ENCODE measurements at regions not wholly inside any gene's neighbourhood (a gene's known extent, or its start where the extent isn't known, plus 50 kb on each side); places are given as distances from the start of the nearest gene placed in this dataset.
A peak's percentile ranks its signal among the peaks of the same experiment; 100 is the strongest.

DNA sequence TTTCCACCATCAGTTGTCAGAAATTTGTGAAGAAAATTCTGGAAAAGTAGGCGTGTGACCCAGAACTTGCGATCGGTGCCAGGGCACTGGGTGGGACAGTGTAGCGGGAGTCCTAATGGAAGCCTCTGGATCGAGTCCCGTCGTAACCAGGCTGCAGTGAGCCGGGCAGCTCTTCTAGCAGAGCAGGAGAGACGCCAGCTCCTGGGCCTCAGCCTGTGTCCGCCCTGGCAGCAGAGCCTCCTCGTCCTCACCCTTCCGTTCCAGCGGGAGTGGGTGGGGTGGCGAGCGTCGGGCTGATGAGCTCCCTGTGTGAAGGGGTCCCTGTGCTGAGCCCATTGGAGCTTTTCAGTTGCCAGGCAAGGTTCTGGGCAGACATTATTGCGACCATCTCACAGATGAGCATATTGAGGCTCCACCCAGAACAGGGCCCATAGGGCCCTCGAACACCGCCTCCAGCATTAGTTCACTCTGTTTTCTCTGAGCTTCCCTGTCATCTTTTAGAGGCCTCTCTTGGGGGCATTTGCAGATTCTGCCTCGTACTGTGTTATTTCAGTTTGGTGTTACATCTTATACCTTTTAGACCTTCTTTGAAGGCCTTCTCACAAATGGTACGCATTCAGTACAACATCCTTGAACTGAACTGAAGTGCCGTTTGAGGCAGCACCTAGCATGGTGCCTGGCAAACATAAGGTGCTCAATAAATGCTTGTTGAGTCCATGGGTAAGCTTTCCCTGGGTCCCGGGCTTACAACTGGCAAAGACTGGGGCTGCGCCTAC, 207.1 kb upstream of the CIBAR2 start:
- H3K27ac ChIP-seq (ENCODE audit: low read depth, low read length): no peak overlapping the region
- 96% methylated on average over 20 of the region's 24 CpGs for WGBS (ENCODE audit: insufficient coverage)
- peaks cover 2% of the 10 kb centered on the region for H3K9me3 ChIP-seq (ENCODE audit: control insufficient read depth, insufficient read depth, low read length)
- H3K4me3 ChIP-seq (ENCODE audit: low read depth, low read length): no peak overlapping the region
- H3K4me1 ChIP-seq (ENCODE audit: control insufficient read depth, insufficient read depth, low read length): peaks cover 74% of the 10 kb centered on the region
- H3K36me3 ChIP-seq (ENCODE audit: control insufficient read depth, insufficient read depth, low read length): no peaks in the 10 kb centered on the region
- DNase-seq (ENCODE audit: low read depth in 4 of 6, low spot score in 6 of 6): no peak
- H3K27me3 ChIP-seq (ENCODE audit: control insufficient read depth, insufficient read depth, low read length): no peaks in the 10 kb centered on the region

DNA sequence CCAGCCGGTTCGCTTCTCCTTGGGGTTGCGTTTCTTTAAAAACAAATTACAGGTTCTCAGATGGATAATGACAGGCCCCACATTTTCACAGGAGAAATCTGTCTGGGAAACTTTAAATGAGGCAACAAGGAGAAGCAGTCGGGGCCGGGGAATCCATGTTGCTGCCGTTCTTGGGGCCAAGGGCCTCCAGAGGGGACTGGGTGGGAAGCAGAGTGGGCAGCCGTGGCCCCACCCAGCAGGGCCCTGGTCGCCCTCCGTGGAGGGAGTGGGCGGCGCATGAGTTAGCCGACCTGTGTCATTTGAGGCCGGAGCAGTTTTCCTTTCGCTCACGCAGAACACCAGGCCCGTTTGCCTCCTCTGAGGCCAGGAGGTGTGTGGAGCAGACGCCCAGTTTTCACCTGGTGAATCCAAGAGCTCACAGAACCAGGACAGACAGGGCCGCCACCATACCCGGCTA, 207.7 kb upstream of the CIBAR2 start:
- Histone ChIP-seq H3K27ac (ENCODE audit: low read depth, low read length) (no peak overlapping the region), H3K4me1 (ENCODE audit: control insufficient read depth, insufficient read depth, low read length) (peaks cover 69% of the 10 kb centered on the region), H3K9me3 (ENCODE audit: control insufficient read depth, insufficient read depth, low read length) (peaks cover 2% of the 10 kb centered on the region), H3K36me3 (ENCODE audit: control insufficient read depth, insufficient read depth, low read length) (no peaks in the 10 kb centered on the region), H3K4me3 (ENCODE audit: low read depth, low read length) (no peak overlapping the region), H3K27me3 (ENCODE audit: control insufficient read depth, insufficient read depth, low read length) (no peaks in the 10 kb centered on the region)
- 75% methylated on average over 15 of the region's 19 CpGs for WGBS (ENCODE audit: insufficient coverage)
- no peak for DNase-seq (ENCODE audit: low read depth in 4 of 6, low spot score in 6 of 6)

DNA sequence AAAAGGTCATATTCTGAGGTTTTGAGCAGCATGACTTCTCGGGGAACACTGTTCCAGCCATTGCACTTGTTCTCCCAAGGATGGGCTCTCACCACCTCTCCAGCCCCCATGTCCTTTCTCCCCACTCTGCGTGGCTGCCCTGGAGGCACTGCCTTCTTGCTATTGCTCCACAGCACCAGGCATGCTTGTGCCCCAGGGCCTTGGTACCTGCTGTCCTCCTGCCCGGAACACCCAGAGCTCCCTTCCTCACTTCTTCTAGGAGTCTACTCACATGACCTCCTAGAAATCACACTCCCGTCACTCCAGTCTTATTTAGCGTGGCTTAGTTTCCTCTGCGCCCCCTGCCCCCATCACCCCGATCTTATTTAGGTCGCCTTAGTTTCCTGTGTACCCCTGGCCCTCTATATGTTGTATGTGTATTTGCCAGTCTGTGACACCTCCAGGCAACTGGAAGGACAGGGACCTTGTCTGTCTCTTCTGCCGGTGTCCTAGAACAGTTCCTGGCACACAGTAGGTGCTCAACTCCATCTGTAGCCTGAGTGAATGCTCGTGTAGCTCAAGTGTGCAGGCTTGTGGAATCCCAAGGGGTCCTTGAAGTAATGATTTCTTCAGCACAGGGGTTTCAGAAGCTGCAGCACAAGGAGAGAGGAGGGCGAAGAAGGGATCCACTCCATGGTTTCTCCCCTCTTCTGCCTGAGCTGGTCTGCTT, 208.6 kb upstream of the CIBAR2 start:
- Histone ChIP-seq H3K36me3 (ENCODE audit: control insufficient read depth, insufficient read depth, low read length) (no peaks in the 10 kb centered on the region), H3K4me3 (ENCODE audit: low read depth, low read length) (no peak overlapping the region), H3K4me1 (ENCODE audit: control insufficient read depth, insufficient read depth, low read length) (peaks cover 66% of the 10 kb centered on the region), H3K27me3 (ENCODE audit: control insufficient read depth, insufficient read depth, low read length) (no peaks in the 10 kb centered on the region), H3K9me3 (ENCODE audit: control insufficient read depth, insufficient read depth, low read length) (peaks cover 2% of the 10 kb centered on the region), H3K27ac (ENCODE audit: low read depth, low read length) (no peak overlapping the region)
- WGBS (ENCODE audit: insufficient coverage): 96% methylated on average over 6 of the region's 11 CpGs
- DNase-seq (ENCODE audit: low read depth in 4 of 6, low spot score in 6 of 6): no peak

DNA sequence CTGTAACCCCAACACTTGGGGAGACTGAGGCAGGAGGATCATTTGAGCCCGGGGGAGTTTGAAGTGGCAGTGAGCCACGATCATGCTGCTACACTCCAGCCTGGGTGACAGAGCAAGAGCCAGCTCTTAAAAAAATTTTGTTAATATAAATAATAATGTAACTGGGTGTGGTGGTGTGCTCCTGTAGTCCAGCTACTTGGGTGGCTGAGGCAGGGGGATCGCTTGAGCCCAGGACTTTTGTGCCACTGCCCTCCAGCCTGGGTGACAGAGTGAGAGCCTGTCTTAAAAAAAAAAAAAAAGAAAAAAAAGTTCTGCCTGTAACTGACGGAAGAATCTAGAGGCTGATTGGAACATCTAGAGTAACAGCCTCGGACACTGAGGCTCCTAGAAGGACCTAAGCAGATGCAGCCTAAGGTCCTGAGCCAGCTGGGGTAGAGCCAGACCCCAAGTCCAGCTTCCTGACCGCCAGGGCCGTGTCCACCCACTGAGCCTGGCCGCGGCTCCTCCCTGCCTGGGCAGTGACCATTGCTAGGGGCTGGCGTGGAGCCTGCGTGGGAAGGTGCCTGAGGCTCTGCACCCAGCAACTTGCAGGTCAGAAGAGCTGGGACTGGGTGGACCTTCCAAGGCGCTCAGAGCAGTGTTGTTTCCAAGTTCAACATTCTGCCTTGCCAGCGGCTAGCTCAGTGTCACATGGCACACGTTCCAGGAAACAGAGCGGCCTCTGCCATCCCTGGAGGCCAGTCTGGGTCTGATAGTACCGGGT, 209.4 kb upstream of the CIBAR2 start:
- Histone ChIP-seq H3K9me3 (ENCODE audit: control insufficient read depth, insufficient read depth, low read length) (peaks cover 2% of the 10 kb centered on the region), H3K4me1 (ENCODE audit: control insufficient read depth, insufficient read depth, low read length) (peaks cover 61% of the 10 kb centered on the region), H3K36me3 (ENCODE audit: control insufficient read depth, insufficient read depth, low read length) (no peaks in the 10 kb centered on the region), H3K27ac (ENCODE audit: low read depth, low read length) (peak overlapping the region; percentile 81), H3K27me3 (ENCODE audit: control insufficient read depth, insufficient read depth, low read length) (no peaks in the 10 kb centered on the region), H3K4me3 (ENCODE audit: low read depth, low read length) (no peak overlapping the region)
- 34% methylated on average over 12 of the region's 16 CpGs for WGBS (ENCODE audit: insufficient coverage)
- DNase-seq (ENCODE audit: low read depth in 4 of 6, low spot score in 6 of 6): peak in 1 of 6 donors; percentile 91

DNA sequence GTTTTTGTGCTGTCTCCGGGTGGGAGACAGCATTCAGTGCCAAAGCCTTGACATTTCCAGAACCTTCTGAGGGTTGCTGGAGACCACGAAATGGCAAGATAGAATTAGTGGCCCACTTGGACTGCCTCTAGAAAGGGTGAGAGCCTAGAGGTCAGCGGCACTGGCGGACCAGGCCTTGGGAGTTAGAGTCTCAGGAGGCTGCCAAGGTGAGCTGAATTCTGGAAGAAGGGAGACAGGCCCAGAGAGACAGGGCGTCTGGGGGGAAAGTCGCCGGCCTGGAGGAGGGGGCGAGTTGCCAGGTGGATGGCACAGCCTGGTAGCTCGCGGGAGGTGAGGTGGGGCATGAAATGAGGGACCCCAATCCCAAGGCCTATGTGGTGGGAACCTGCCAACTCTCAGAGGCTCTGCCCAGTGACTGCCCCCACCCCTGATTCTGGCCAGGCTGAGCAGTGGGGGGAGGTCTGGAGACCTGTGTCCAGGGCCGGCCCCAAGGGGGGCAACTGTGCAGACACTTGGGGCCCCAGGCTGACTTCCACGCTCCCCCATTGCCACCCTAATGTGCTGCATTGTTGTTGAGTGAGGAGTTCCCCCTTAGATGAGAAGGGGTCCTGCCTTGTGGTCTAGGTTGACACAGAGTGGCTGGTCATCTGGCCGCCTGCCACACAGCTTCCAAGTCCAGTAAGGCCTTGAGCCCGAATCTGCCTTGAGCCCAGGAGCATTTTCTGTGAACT, 211.1 kb upstream of the CIBAR2 start:
- DNase-seq (ENCODE audit: low read depth in 4 of 6, low spot score in 6 of 6): no peak
- H3K27ac ChIP-seq (ENCODE audit: low read depth, low read length): no peak overlapping the region
- H3K4me3 ChIP-seq (ENCODE audit: low read depth, low read length): no peak overlapping the region
- no peaks in the 10 kb centered on the region for H3K36me3 ChIP-seq (ENCODE audit: control insufficient read depth, insufficient read depth, low read length)
- peaks cover 2% of the 10 kb centered on the region for H3K9me3 ChIP-seq (ENCODE audit: control insufficient read depth, insufficient read depth, low read length)
- WGBS (ENCODE audit: insufficient coverage): 90% methylated on average over 13 of the region's 14 CpGs
- peaks cover 58% of the 10 kb centered on the region for H3K4me1 ChIP-seq (ENCODE audit: control insufficient read depth, insufficient read depth, low read length)
- no peaks in the 10 kb centered on the region for H3K27me3 ChIP-seq (ENCODE audit: control insufficient read depth, insufficient read depth, low read length)

DNA sequence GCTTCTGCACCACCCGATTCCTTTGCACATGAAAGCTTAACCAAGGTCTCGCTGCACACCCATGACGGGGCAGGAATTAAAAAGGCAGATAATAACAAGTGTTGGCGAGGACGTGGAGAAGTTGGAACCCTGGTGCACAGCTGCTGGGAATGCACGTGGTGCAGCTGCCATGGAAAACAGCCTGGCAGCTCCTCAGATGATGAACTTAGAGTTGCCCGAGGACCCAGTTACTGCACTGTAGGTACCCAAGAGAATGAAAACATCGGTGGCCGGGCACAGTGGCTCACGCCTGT, 211.6 kb upstream of the CIBAR2 start:
- H3K36me3 ChIP-seq (ENCODE audit: control insufficient read depth, insufficient read depth, low read length): no peaks in the 10 kb centered on the region
- H3K27ac ChIP-seq (ENCODE audit: low read depth, low read length): no peak overlapping the region
- no peaks in the 10 kb centered on the region for H3K27me3 ChIP-seq (ENCODE audit: control insufficient read depth, insufficient read depth, low read length)
- H3K4me3 ChIP-seq (ENCODE audit: low read depth, low read length): no peak overlapping the region
- peaks cover 63% of the 10 kb centered on the region for H3K4me1 ChIP-seq (ENCODE audit: control insufficient read depth, insufficient read depth, low read length)
- DNase-seq (ENCODE audit: low read depth in 4 of 6, low spot score in 6 of 6): no peak
- WGBS (ENCODE audit: insufficient coverage): 95% methylated on average over 9 of the region's 10 CpGs
- H3K9me3 ChIP-seq (ENCODE audit: control insufficient read depth, insufficient read depth, low read length): peaks cover 2% of the 10 kb centered on the region

DNA sequence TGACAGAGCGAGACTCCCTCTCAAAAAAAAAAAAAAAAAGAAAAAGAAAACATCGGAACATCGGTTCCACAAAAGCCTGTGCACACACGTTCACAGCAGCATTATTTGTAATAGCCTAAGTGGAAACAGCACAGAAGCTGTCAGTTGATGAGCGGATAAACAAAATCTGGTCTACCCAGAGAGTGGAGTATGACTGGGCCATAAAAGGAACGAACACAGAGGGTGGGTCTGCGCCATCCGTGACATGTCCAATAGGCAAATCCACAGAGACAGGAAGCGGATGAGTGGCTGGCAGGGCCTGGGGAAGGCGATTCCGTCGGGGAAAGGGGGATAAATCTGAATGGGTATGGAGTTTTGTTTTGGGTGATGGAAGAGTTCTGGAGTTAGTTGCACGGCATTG, 212.2 kb upstream of the CIBAR2 start:
- H3K36me3 ChIP-seq (ENCODE audit: control insufficient read depth, insufficient read depth, low read length): no peaks in the 10 kb centered on the region
- peaks cover 64% of the 10 kb centered on the region for H3K4me1 ChIP-seq (ENCODE audit: control insufficient read depth, insufficient read depth, low read length)
- no peak overlapping the region for H3K27ac ChIP-seq (ENCODE audit: low read depth, low read length)
- H3K4me3 ChIP-seq (ENCODE audit: low read depth, low read length): no peak overlapping the region
- H3K27me3 ChIP-seq (ENCODE audit: control insufficient read depth, insufficient read depth, low read length): no peaks in the 10 kb centered on the region
- peaks cover 2% of the 10 kb centered on the region for H3K9me3 ChIP-seq (ENCODE audit: control insufficient read depth, insufficient read depth, low read length)
- 82% methylated on average over 11 of the region's 13 CpGs for WGBS (ENCODE audit: insufficient coverage)
- no peak for DNase-seq (ENCODE audit: low read depth in 4 of 6, low spot score in 6 of 6)

DNA sequence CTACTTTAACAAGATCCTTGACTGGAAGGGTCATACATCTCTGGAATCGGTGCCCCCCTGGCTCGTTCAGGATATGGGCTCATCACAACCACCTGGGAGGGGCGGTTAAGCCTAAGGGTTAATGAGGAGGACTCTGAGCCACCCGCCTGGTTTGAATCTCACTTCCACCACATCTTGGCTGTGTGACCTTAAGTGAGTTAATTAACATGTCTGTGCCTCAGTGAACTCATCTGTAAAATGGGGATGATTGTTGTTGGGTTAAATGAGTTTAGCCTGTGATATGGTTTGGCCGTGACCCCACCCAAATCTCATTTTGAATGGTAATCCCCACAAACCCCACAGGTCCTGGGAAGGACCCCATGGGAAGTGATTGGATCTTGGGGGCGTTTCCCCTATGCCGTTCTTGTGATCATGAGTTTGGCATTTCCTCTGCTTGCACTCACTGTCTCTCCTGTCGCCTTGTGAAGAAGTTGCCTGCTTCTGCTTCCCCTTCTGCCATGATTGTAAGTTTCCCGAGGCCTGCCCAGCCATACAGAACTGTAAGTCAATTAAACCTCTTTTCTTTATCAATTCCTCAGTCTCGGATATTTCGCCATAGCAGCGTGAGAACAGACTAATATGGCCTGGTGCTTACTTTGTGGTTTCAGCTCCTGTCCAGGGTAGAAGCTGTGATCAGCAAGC, 214.0 kb upstream of the CIBAR2 start:
- peaks cover 65% of the 10 kb centered on the region for H3K4me1 ChIP-seq (ENCODE audit: control insufficient read depth, insufficient read depth, low read length)
- peaks cover 2% of the 10 kb centered on the region for H3K9me3 ChIP-seq (ENCODE audit: control insufficient read depth, insufficient read depth, low read length)
- no peak overlapping the region for H3K27ac ChIP-seq (ENCODE audit: low read depth, low read length)
- no peak for DNase-seq (ENCODE audit: low read depth in 4 of 6, low spot score in 6 of 6)
- WGBS (ENCODE audit: insufficient coverage): 89% methylated on average over 9 of the region's 12 CpGs
- H3K27me3 ChIP-seq (ENCODE audit: control insufficient read depth, insufficient read depth, low read length): no peaks in the 10 kb centered on the region
- H3K36me3 ChIP-seq (ENCODE audit: control insufficient read depth, insufficient read depth, low read length): no peaks in the 10 kb centered on the region
- H3K4me3 ChIP-seq (ENCODE audit: low read depth, low read length): no peak overlapping the region

DNA sequence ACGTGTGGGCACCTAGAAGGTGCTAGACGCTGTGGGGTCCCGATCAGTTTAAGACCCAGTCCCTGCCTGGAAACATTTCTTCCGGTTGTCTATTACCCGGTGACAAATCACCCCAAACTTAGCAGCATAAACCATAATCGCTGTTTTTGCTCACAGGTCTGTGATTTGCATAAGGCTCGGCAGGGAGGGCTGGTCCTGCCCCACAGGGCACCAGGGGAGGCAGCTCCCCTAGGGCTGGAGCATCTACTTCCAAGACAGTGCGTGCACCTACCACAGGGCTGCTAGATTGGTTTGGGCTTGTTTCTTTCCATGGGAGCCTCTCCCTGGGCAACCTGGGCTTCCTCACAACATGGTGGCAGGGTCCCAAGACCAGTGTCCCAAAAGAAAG, 214.5 kb upstream of the CIBAR2 start:
- DNase-seq (ENCODE audit: low read depth in 4 of 6, low spot score in 6 of 6): no peak
- Histone ChIP-seq H3K4me1 (ENCODE audit: control insufficient read depth, insufficient read depth, low read length) (peaks cover 59% of the 10 kb centered on the region), H3K9me3 (ENCODE audit: control insufficient read depth, insufficient read depth, low read length) (peaks cover 2% of the 10 kb centered on the region), H3K27me3 (ENCODE audit: control insufficient read depth, insufficient read depth, low read length) (no peaks in the 10 kb centered on the region), H3K27ac (ENCODE audit: low read depth, low read length) (no peak overlapping the region), H3K4me3 (ENCODE audit: low read depth, low read length) (no peak overlapping the region), H3K36me3 (ENCODE audit: control insufficient read depth, insufficient read depth, low read length) (no peaks in the 10 kb centered on the region)
- 89% methylated on average over 8 of the region's 8 CpGs for WGBS (ENCODE audit: insufficient coverage)

Data from spinal cord (tissue), 9 donors.